Spleen (tissue), 11 donors: ENCODE measurements at regions not wholly inside any gene's neighbourhood (a gene's known extent, or its start where the extent isn't known, plus 50 kb on each side); places are given as distances from the start of the nearest gene placed in this dataset.

Experiments
- DNase-seq: peaks from one replicate; pipeline ENCODE4 v3.0.0-alpha.2; 2020
- H3K27ac ChIP-seq, 8 donors: fragments of 200-600 bp; sonication (generic) in 7 of 8; 1 replicate in 4 of 8; 2 replicates in 4 of 8; pipeline versions ENCODE4 v1.5.0 to v1.8.0; 2016 to 2021; ENCODE audit warnings: inconsistent platforms in 4 of 8, mild to moderate bottlenecking in 4 of 8, moderate library complexity in 1 of 8
- H3K27me3 ChIP-seq, 7 donors: fragments of 200-600 bp; sonication (generic) in 6 of 7; replicated peaks in 1 of 7; 1 replicate in 4 of 7; 2 replicates in 3 of 7; pipeline versions ENCODE4 v1.5.0 to v1.8.0; 2016 to 2021; ENCODE audit warnings: inconsistent platforms in 3 of 7, mild to moderate bottlenecking in 1 of 7
- H3K36me3 ChIP-seq, 6 donors: fragments of 200-600 bp; sonication (generic) in 5 of 6; 1 replicate in 4 of 6; 2 replicates in 2 of 6; pipeline versions ENCODE4 v1.5.0 to v1.8.0; 2016 to 2021; ENCODE audit warnings: inconsistent platforms in 2 of 6
- H3K4me1 ChIP-seq, 6 donors: fragments of 200-600 bp; sonication (generic) in 5 of 6; 1 replicate in 3 of 6; 2 replicates in 3 of 6; pipeline versions ENCODE4 v1.5.0 to v1.8.0; 2016 to 2021; ENCODE audit warnings: inconsistent platforms in 3 of 6
- H3K4me3 ChIP-seq, 8 donors: fragments of 200-600 bp; sonication (generic) in 7 of 8; 1 replicate in 4 of 8; 2 replicates in 4 of 8; pipeline versions ENCODE4 v1.5.0 to v1.8.0; 2016 to 2021; ENCODE audit warnings: inconsistent platforms in 4 of 8, mild to moderate bottlenecking in 4 of 8, moderate library complexity in 2 of 8
- H3K9me3 ChIP-seq, 8 donors: fragments of 200-600 bp; sonication (generic) in 7 of 8; 1 replicate in 4 of 8; 2 replicates in 4 of 8; pipeline versions ENCODE4 v1.5.0 to v1.8.0; 2016 to 2021; ENCODE audit warnings: inconsistent platforms in 4 of 8
- POLR2A ChIP-seq, 3 donors: fragments of 450-650 bp; IDR thresholded peaks; one replicate each; pipeline ENCODE4 v1.5.1; 2017; ENCODE audit warnings: antibody characterized with exemption in 3 of 3, mild to moderate bottlenecking in 1 of 3
- POLR2AphosphoS5 ChIP-seq, 3 donors: sonication (generic); formaldehyde crosslinking; IDR thresholded peaks; one replicate each; pipeline ENCODE4 v1.5.1; 2017; ENCODE audit warnings: antibody characterized with exemption in 3 of 3
- WGBS, 5 donors: extraction: QIAGEN DNeasy Blood & Tissue Kit in 3 of 5; methylation state at CpG; one replicate each; pipeline versions ENCODE4 v1.1.5 to v1.1.7; 2013 to 2018; 5-methylcytosine and 5-hydroxymethylcytosine counted together
- intact Hi-C: fragments of 100-400 bp; cut with DNase I; formaldehyde crosslinking; loops from one replicate; pipeline ENCODE4 v1.15.0; 2023; ENCODE audit warnings: low total_unique reads
- TF ChIP-seq, protein P1 (sequence below), 11 experiments: fragments of 200-600 bp in 7 of 11; fragments of 450-650 bp in 4 of 11; sonication (generic) in 4 of 11; IDR thresholded peaks in 8 of 11; conservative IDR thresholded peaks in 3 of 11; 1 replicate in 7 of 11; 2 replicates in 4 of 11; pipeline versions ENCODE4 v1.4.0 to v1.8.0; 2016 to 2021; ENCODE audit warnings: antibody characterized with exemption in 11 of 11, inconsistent platforms in 4 of 11, mild to moderate bottlenecking in 1 of 11
- donor health status: healthy with polysubstance abuse.
- donor health status: DM: no; HTN: no; CAD: no; lungs with moderate emphysema.
- donor health status: DM: no; HTN: no; CAD: no.
- donor health status: Bipolar disorder and iron deficiency.
- donor health status: healthy.
- donor health status: DM: no; HTN: no; CAD: no.
- donor health status: DM: yes; HTN: yes; CAD: no.

GRCh38 chr11:39910087-39910486, 1549.4 kb downstream of the LRRC4C start:
- H3K4me1 ChIP-seq: no peaks in the 10 kb centered on the region
- intact Hi-C loops: no loop called here

DNA sequence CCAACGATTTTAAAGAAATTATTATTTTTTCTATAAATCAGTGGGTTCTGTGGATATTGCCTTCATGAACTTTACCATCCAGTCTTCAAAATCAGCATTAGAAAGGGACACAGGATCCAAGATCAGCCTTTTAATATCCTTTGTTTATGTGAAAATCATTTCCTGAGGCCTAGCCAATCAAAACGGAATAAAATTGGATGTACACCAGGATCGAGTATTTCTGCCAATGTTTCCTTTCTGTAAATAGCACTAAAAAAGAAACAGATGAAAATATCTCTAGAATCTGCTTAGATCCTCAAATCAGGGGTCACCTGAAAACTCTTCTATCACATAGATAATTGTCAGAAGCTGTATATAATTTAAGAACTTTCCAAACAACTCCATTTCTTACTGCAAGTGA, 1598.5 kb downstream of the LRRC4C start:
- Histone ChIP-seq H3K27ac (no peak overlapping the region), H3K4me3 (no peak overlapping the region), H3K9me3 (peaks cover 0 to 50% (median 38%) of the 10 kb centered on the region in 8 donors), H3K4me1 (no peaks in the 10 kb centered on the region), H3K27me3 (no peaks in the 10 kb centered on the region), H3K36me3 (no peaks in the 10 kb centered on the region)
- 73 to 84% (median 82%) methylated on average over 3 of the region's 3 CpGs for WGBS, 5 donors
- TF ChIP-seq, protein P1, sequence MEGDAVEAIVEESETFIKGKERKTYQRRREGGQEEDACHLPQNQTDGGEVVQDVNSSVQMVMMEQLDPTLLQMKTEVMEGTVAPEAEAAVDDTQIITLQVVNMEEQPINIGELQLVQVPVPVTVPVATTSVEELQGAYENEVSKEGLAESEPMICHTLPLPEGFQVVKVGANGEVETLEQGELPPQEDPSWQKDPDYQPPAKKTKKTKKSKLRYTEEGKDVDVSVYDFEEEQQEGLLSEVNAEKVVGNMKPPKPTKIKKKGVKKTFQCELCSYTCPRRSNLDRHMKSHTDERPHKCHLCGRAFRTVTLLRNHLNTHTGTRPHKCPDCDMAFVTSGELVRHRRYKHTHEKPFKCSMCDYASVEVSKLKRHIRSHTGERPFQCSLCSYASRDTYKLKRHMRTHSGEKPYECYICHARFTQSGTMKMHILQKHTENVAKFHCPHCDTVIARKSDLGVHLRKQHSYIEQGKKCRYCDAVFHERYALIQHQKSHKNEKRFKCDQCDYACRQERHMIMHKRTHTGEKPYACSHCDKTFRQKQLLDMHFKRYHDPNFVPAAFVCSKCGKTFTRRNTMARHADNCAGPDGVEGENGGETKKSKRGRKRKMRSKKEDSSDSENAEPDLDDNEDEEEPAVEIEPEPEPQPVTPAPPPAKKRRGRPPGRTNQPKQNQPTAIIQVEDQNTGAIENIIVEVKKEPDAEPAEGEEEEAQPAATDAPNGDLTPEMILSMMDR (IDR thresholded peaks at IDR 0.05 in 8 of 11, conservative IDR thresholded peaks at IDR 0.05 in 3 of 11): no peak
- TF ChIP-seq POLR2A (IDR thresholded peaks at IDR 0.05) (no peak), POLR2AphosphoS5 (IDR thresholded peaks at IDR 0.05) (no peak)
- DNase-seq: no peak
- intact Hi-C loops: no loop called here

More at GRCh38 chr11:39910087-39910486, 1549.4 kb downstream of the LRRC4C start:
- peaks cover 0 to 18% (median 5%) of the 10 kb centered on the region in 8 donors for H3K9me3 ChIP-seq
- DNase-seq: no peak
- H3K27me3 ChIP-seq: no peaks in the 10 kb centered on the region
- TF ChIP-seq POLR2AphosphoS5 (IDR thresholded peaks at IDR 0.05): no peak
- no peak for TF ChIP-seq POLR2A (IDR thresholded peaks at IDR 0.05)
- TF ChIP-seq, protein P1 (IDR thresholded peaks at IDR 0.05 in 8 of 11, conservative IDR thresholded peaks at IDR 0.05 in 3 of 11): no peak
- H3K4me3 ChIP-seq: no peak overlapping the region
- no peak overlapping the region for H3K27ac ChIP-seq
- H3K36me3 ChIP-seq: no peaks in the 10 kb centered on the region

DNA sequence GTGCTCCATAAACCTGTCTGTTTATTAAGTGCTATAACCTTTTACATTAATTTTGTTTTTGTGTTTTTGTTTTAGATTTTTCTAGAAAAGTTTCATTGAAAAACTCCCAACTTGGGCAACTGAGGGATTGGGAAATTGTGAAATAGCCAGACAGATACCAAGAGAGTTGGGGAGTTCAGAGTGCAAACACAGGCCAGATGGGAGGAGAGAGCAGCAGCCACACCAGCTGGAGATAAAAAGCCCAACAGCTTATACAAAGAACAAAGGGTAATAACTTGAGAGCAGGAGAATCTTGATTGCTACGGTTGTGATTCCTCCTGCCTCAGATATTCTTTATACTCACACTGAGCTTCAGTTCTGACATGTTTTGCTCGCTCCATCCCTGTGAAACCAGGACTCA, 1642.2 kb downstream of the LRRC4C start:
- no peak overlapping the region for H3K4me3 ChIP-seq

GRCh38 chr11:39810358-39810757, 1649.1 kb downstream of the LRRC4C start:
- no peak for TF ChIP-seq POLR2A (IDR thresholded peaks at IDR 0.05)
- TF ChIP-seq, protein P1 (IDR thresholded peaks at IDR 0.05 in 8 of 11, conservative IDR thresholded peaks at IDR 0.05 in 3 of 11): no peak
- no peak for TF ChIP-seq POLR2AphosphoS5 (IDR thresholded peaks at IDR 0.05)
- H3K27me3 ChIP-seq: no peaks in the 10 kb centered on the region
- DNase-seq: no peak
- no peaks in the 10 kb centered on the region for H3K36me3 ChIP-seq
- H3K27ac ChIP-seq: no peak overlapping the region
- no peaks in the 10 kb centered on the region for H3K4me1 ChIP-seq
- intact Hi-C loops: no loop called here
- 58 to 73% (median 72%) methylated on average over 4 of the region's 4 CpGs for WGBS, 5 donors
- H3K4me3 ChIP-seq: no peak overlapping the region
- H3K9me3 ChIP-seq: peaks cover 0 to 68% (median 30%) of the 10 kb centered on the region in 8 donors

More for the DNA sequence above, 1642.2 kb downstream of the LRRC4C start:
- Histone ChIP-seq H3K9me3 (peaks cover 0 to 73% (median 39%) of the 10 kb centered on the region in 8 donors), H3K27me3 (no peaks in the 10 kb centered on the region), H3K4me1 (no peaks in the 10 kb centered on the region), H3K27ac (no peak overlapping the region), H3K36me3 (no peaks in the 10 kb centered on the region)
- WGBS, 5 donors: 68 to 87% (median 70%) methylated on average over 2 of the region's 2 CpGs
- TF ChIP-seq POLR2AphosphoS5 (IDR thresholded peaks at IDR 0.05): no peak
- TF ChIP-seq, protein P1 (IDR thresholded peaks at IDR 0.05 in 8 of 11, conservative IDR thresholded peaks at IDR 0.05 in 3 of 11): no peak
- TF ChIP-seq POLR2A (IDR thresholded peaks at IDR 0.05): no peak
- no peak for DNase-seq
- intact Hi-C loops: no loop called here
